Lung (tissue), 11 donors: ENCODE measurements at regions not wholly inside any gene's neighbourhood (a gene's known extent, or its start where the extent isn't known, plus 50 kb on each side); places are given as distances from the start of the nearest gene placed in this dataset.

Experiments used
- ATAC-seq: fragments of 200-7000 bp; cut with Tn5 transposase; one replicate; pipeline ENCODE4 v1.9.1; 2020; ENCODE audit warnings: moderate number of reproducible peaks; ENCODE audit not compliant: insufficient read depth, low FRiP score
- DNase-seq, 3 donors: peaks; one replicate each; pipeline ENCODE4 v3.0.0-alpha.2; 2013 to 2017
- H3K27ac ChIP-seq, 2 donors: one replicate each; pipeline ENCODE4 v1.5.1; 2013; ENCODE audit warnings: mild to moderate bottlenecking in 2 of 2, moderate library complexity in 2 of 2, control low read depth in 1 of 2, inconsistent platforms in 1 of 2, low read depth in 1 of 2, low read length in 1 of 2
- H3K27me3 ChIP-seq, 3 donors: one replicate each; pipeline ENCODE4 v1.5.1; 2013; ENCODE audit warnings: low read length in 2 of 3; ENCODE audit not compliant: control insufficient read depth in 3 of 3, insufficient read depth in 3 of 3
- H3K36me3 ChIP-seq, 4 donors: one replicate each; pipeline ENCODE4 v1.5.1; 2013; ENCODE audit warnings: low read length in 4 of 4, mild to moderate bottlenecking in 1 of 4, moderate library complexity in 1 of 4; ENCODE audit not compliant: control insufficient read depth in 4 of 4, insufficient read depth in 4 of 4
- H3K4me1 ChIP-seq, 5 donors: one replicate each; pipeline ENCODE4 v1.5.1; 2013; ENCODE audit warnings: low read length in 5 of 5, mild to moderate bottlenecking in 2 of 5, moderate library complexity in 1 of 5; ENCODE audit not compliant: control insufficient read depth in 5 of 5, insufficient read depth in 5 of 5
- H3K4me3 ChIP-seq: one replicate; pipeline ENCODE4 v1.5.1; 2013; ENCODE audit warnings: mild to moderate bottlenecking, control low read depth, moderate library complexity
- H3K9ac ChIP-seq, 2 donors: one replicate each; pipeline ENCODE4 v1.5.1; 2013; ENCODE audit warnings: low read length in 2 of 2, control low read depth in 1 of 2; ENCODE audit not compliant: insufficient read depth in 1 of 2
- H3K9me3 ChIP-seq, 4 donors: one replicate each; pipeline ENCODE4 v1.5.1; 2013; ENCODE audit warnings: low read length in 3 of 4, mild to moderate bottlenecking in 1 of 4, moderate library complexity in 1 of 4; ENCODE audit not compliant: control insufficient read depth in 4 of 4, insufficient read depth in 3 of 4
- CTCF ChIP-seq: IDR thresholded peaks from 2 replicates; pipeline ENCODE4 v1.5.1; 2012; ENCODE audit warnings: mild to moderate bottlenecking; ENCODE audit errors: control extremely low read depth, extremely low read depth
- WGBS, 2 donors: extraction: QIAGEN DNeasy Blood & Tissue Kit; methylation state at CpG; one replicate each; pipeline ENCODE4 v1.1.7; 2013; 5-methylcytosine and 5-hydroxymethylcytosine counted together
- donor health status: control.
- donor health status: control.
- donor health status: Bipolar disorder and iron deficiency.
- donor health status: healthy.
- donor health status: DM: yes; HTN: yes; CAD: no.

GRCh38 chr12:30816742-30817465, 62.2 kb upstream of the CAPRIN2 start:
- H3K4me3 ChIP-seq = no peak overlapping the region
- H3K36me3 ChIP-seq = no peaks in the 10 kb centered on the region
- H3K27ac ChIP-seq = no peak overlapping the region
- peaks cover 0 to 14% (median 0%) of the 10 kb centered on the region in 5 donors for H3K4me1 ChIP-seq
- no peak for TF ChIP-seq CTCF
- WGBS, 2 donors = 82 to 83% methylated on average over 6 of the region's 6 CpGs
- ATAC-seq = no peak
- no peak for DNase-seq
- H3K9ac ChIP-seq = no peak overlapping the region
- H3K27me3 ChIP-seq = no peaks in the 10 kb centered on the region
- peaks cover 0 to 2% (median 0%) of the 10 kb centered on the region in 4 donors for H3K9me3 ChIP-seq

GRCh38 chr12:30814295-30814655, 59.5 kb upstream of the CAPRIN2 start:
- H3K9me3 ChIP-seq = peaks cover 0 to 2% (median 0%) of the 10 kb centered on the region in 4 donors
- no peak overlapping the region for H3K9ac ChIP-seq
- no peaks in the 10 kb centered on the region for H3K36me3 ChIP-seq
- ATAC-seq (no peak), DNase-seq (no peak)
- no peak for TF ChIP-seq CTCF
- no peak overlapping the region for H3K27ac ChIP-seq
- H3K27me3 ChIP-seq = no peaks in the 10 kb centered on the region
- H3K4me1 ChIP-seq = no peaks in the 10 kb centered on the region
- H3K4me3 ChIP-seq = no peak overlapping the region

GRCh38 chr12:30813525-30814294, 59.0 kb upstream of the CAPRIN2 start:
- Histone ChIP-seq H3K4me1 (no peaks in the 10 kb centered on the region), H3K36me3 (no peaks in the 10 kb centered on the region), H3K27me3 (no peaks in the 10 kb centered on the region), H3K27ac (no peak overlapping the region), H3K4me3 (no peak overlapping the region), H3K9ac (no peak overlapping the region), H3K9me3 (peaks cover 0 to 1% (median 0%) of the 10 kb centered on the region in 4 donors)
- DNase-seq (no peak), ATAC-seq (no peak)
- WGBS, 2 donors = 61 to 74% methylated on average over 3 of the region's 3 CpGs
- TF ChIP-seq CTCF = no peak
